AG09309 (cell line): ENCODE measurements at regions not wholly inside any gene's neighbourhood (a gene's known extent, or its start where the extent isn't known, plus 50 kb on each side); places are given as distances from the start of the nearest gene placed in this dataset.

Experiments
- DNase-seq: peaks from one replicate; pipeline ENCODE4 v3.0.0-alpha.2; 2010; ENCODE audit warnings: low read depth
- H3K4me3 ChIP-seq: 2 replicates; pipeline ENCODE4 v1.5.1; 2011; ENCODE audit warnings: mild to moderate bottlenecking, low read depth, low read length, moderate library complexity; ENCODE audit not compliant: control insufficient read depth
- CTCF ChIP-seq: IDR thresholded peaks from 2 replicates; pipeline ENCODE4 v1.5.1; 2011; ENCODE audit warnings: mild to moderate bottlenecking, low read depth, low read length, inconsistent platforms; ENCODE audit not compliant: insufficient read depth, control insufficient read depth; ENCODE audit errors: missing control alignments

- DNase-seq, result no peak
- no peak for TF ChIP-seq CTCF
- H3K4me3 ChIP-seq, result no peak overlapping the region
Measured at GRCh38 chr4:23388699-23389395, 501.0 kb downstream of the PPARGC1A start.

GRCh38 chr4:23388255-23388654 lies 501.6 kb downstream of the PPARGC1A start:
- no peak for DNase-seq
- TF ChIP-seq CTCF, result no peak

DNA sequence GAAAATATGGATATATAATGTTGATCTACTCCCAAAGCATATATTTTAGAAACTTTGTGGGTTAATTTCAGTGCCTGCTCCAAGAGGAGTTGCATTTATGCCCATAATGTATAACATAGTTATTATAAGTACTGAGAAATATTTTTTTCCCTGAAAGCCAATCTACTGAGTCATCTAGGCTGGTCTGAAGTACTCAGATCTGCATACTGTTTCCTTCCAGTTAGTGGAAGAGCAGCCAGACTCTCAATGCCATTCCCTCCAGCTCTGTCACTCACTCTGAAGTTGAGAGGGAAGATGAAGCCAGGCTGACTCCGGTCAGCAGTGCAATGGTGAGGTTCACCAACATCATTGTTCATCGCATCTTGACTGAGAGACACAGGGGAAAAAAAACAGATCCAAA lies 505.1 kb downstream of the PPARGC1A start:
- no peak for DNase-seq
- no peak overlapping the region for H3K4me3 ChIP-seq
- TF ChIP-seq CTCF, result no peak

More at GRCh38 chr4:23388255-23388654, 501.6 kb downstream of the PPARGC1A start:
- H3K4me3 ChIP-seq, result no peak overlapping the region

DNA sequence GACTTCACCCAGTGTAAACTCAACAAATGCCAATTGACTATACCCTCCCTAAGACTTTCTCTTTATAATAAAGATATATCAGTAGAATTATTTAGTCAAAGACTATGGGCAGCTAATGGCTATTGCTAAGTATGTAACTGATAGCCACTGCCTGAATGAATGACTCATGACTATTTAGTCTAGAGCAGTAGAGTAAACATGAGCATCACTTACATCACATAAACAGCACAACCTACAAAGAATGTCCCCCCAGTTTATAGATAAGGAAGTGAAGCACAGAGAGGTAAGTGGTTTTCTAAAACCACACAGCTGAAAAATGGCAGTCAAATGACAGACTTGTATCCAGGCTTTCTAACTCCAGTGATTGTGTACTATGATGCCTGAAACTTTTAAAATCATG lies 507.0 kb downstream of the PPARGC1A start:
- no peak for DNase-seq
- no peak for TF ChIP-seq CTCF
- H3K4me3 ChIP-seq, result no peak overlapping the region

DNA sequence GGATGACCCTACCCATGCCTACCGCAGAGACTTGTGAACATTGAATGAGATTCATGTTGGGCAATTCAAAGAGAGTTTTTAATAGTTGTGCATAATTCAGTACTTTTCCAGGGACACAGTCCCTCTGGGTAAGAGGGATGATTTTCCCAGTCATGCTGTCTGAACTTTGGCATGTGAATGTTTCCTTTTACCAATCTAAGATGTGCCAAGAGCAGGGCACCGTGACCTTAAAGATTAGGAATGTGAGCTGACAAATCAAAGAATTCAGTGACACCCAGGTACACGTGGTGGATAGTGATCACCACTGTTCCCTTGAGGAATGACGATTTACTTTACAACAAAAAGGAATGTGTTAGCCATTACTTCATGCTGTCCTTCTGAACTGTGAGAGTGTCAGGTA lies 515.6 kb downstream of the PPARGC1A start:
- no peak for DNase-seq
- no peak overlapping the region for H3K4me3 ChIP-seq
- no peak for TF ChIP-seq CTCF

- DNase-seq, result no peak
- no peak for TF ChIP-seq CTCF
- no peak overlapping the region for H3K4me3 ChIP-seq
Measured at GRCh38 chr4:23373261-23373660, 516.6 kb downstream of the PPARGC1A start.

DNA sequence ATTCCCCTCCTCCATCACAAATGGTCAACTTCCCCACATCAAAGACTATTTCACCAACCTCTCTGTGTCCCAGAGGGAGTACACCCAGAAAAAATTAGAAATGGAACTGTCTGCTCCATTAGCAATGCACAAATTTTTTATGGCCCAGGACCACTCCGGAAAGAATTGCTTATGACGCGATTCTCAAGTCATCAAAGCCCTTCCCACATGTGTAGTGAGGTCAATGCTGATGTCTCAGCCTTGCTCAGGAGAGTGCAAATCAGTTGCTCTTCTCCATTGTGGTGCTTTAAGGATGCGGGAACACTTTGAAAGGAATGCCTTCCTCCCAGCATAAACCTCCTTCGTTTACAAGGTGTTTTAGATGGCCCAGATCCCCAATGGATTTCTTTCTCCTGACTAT lies 518.3 kb downstream of the PPARGC1A start:
- H3K4me3 ChIP-seq, result no peak overlapping the region
- TF ChIP-seq CTCF, result no peak
- DNase-seq, result no peak
